GM12878 (cell line): ENCODE measurements at regions not wholly inside any gene's neighbourhood (a gene's known extent, or its start where the extent isn't known, plus 50 kb on each side); places are given as distances from the start of the nearest gene placed in this dataset.

ENCODE experiments used
- ATAC-seq: fragments of 200-7000 bp; cut with Tn5 transposase; 3 replicates; pipeline ENCODE4 v1.9.1; 2020; ENCODE audit warnings: mild to moderate bottlenecking, moderate library complexity
- BruUV-seq: library from RNA; stranded (reverse); fragments of 400-500 nt; replicated peaks from 2 replicates; lab custom pipeline; 2021; lab: Mats Ljungman, UMichigan
- CTCF ChIA-PET: fragments of 300-600 bp; sonication (Branson Sonifier 250); formaldehyde crosslinking; extraction: SDS; loops from one replicate; lab custom pipeline; 2021; ENCODE audit warnings: inconsistent platforms; lab: Yijun Ruan, JAX
- POLR2A ChIA-PET: fragments of 350-600 bp; formaldehyde crosslinking; extraction: SDS; loops from one replicate; lab custom pipeline; 2021; ENCODE audit warnings: inconsistent platforms; lab: Charles Lee
- RAD21 ChIA-PET: fragments of 300-600 bp; sonication (Branson Sonifier 250); formaldehyde crosslinking; loops from one replicate; lab custom pipeline; 2023; ENCODE audit warnings: antibody characterized with exemption; ENCODE audit not compliant: unreplicated experiment; lab: Charles Lee
- SMC1A ChIA-PET: fragments of 300-600 bp; sonication (Branson Sonifier 250); formaldehyde crosslinking; loops from one replicate; lab custom pipeline; 2023; ENCODE audit not compliant: unreplicated experiment, uncharacterized antibody; lab: Charles Lee
- DNase-seq: peaks from one replicate; pipeline ENCODE4 v3.0.0-alpha.2; 2011; ENCODE audit warnings: low read depth, low spot score
- FAIRE-seq: peaks from 3 replicates; lab custom pipeline; 2011; peaks lifted over from hg19 to GRCh38; lab: Jason Lieb, UNC
- H2AFZ ChIP-seq: 2 replicates; pipeline ENCODE4 v1.6.0; 2011; ENCODE audit warnings: low read depth, low read length, control low read depth; ENCODE audit not compliant: control insufficient read depth
- H3K27ac ChIP-seq: 2 replicates; pipeline ENCODE4 v1.5.1; 2011; ENCODE audit warnings: control low read depth; ENCODE audit not compliant: control insufficient read depth, insufficient read depth
- H3K27me3 ChIP-seq, 2 experiments: replicated peaks in 1 of 2; 2 replicates each; pipeline versions ENCODE4 v1.6.0 to v1.6.1; 2011; ENCODE audit warnings: low read length in 1 of 2; ENCODE audit not compliant: control insufficient read depth in 2 of 2, insufficient read depth in 2 of 2
- H3K36me3 ChIP-seq, 2 experiments: 2 replicates each; pipeline ENCODE4 v1.5.1; 2011; ENCODE audit warnings: low read length in 1 of 2; ENCODE audit not compliant: control insufficient read depth in 2 of 2, insufficient read depth in 2 of 2
- H3K4me1 ChIP-seq: 2 replicates; pipeline ENCODE4 v1.6.1; 2011; ENCODE audit warnings: mild to moderate bottlenecking, low read length, moderate library complexity, mixed read lengths; ENCODE audit not compliant: control insufficient read depth, insufficient read depth
- H3K4me2 ChIP-seq: 2 replicates; pipeline ENCODE4 v1.6.0; 2011; ENCODE audit warnings: control low read depth; ENCODE audit not compliant: control insufficient read depth, insufficient read depth
- H3K4me3 ChIP-seq: fragments of 200-600 bp; sonication (generic); 2 replicates; pipeline ENCODE4 v1.5.1; 2016
- H3K79me2 ChIP-seq: 2 replicates; pipeline ENCODE4 v1.6.0; 2011; ENCODE audit warnings: low read length; ENCODE audit not compliant: control insufficient read depth, insufficient read depth
- H3K9ac ChIP-seq: 2 replicates; pipeline ENCODE4 v1.8.0; 2011; ENCODE audit warnings: low read length, control low read depth, mixed read lengths; ENCODE audit not compliant: control insufficient read depth, insufficient read depth
- H3K9me3 ChIP-seq: replicated peaks from 3 replicates; pipeline ENCODE4 v1.5.1; 2011; ENCODE audit warnings: mild to moderate bottlenecking, low read length; ENCODE audit not compliant: control insufficient read depth, insufficient read depth
- H4K20me1 ChIP-seq: 2 replicates; pipeline ENCODE4 v1.6.0; 2011; ENCODE audit not compliant: control insufficient read depth, insufficient read depth
- ATF2 ChIP-seq: IDR thresholded peaks from 2 replicates; pipeline ENCODE4 v1.6.1; 2012; ENCODE audit warnings: low read length, inconsistent platforms
- CBFB ChIP-seq: IDR thresholded peaks from 2 replicates; pipeline ENCODE4 v1.6.1; 2016; ENCODE audit warnings: antibody characterized with exemption, low read depth
- CEBPZ ChIP-seq: fragments of 150-350 bp; IDR thresholded peaks from 2 replicates; pipeline ENCODE4 v1.6.1; 2016; ENCODE audit warnings: low read depth, low read length
- CHD1 ChIP-seq: IDR thresholded peaks from 2 replicates; pipeline ENCODE4 v1.6.1; 2012; ENCODE audit warnings: low read depth, low read length, improper control_type of control experiment
- DPF2 ChIP-seq: fragments of 450-650 bp; IDR thresholded peaks from 2 replicates; pipeline ENCODE4 v1.6.1; 2017; ENCODE audit warnings: mild to moderate bottlenecking
- EED ChIP-seq: sonication (generic); IDR thresholded peaks from 2 replicates; pipeline ENCODE4 v1.6.1; 2016; ENCODE audit warnings: antibody characterized with exemption, low read depth
- HDAC2 ChIP-seq: fragments of 200-600 bp; sonication (generic); IDR thresholded peaks from 2 replicates; pipeline ENCODE4 v1.6.1; 2017
- HDGF ChIP-seq: fragments of 450-650 bp; IDR thresholded peaks from 2 replicates; pipeline ENCODE4 v1.6.1; 2016; ENCODE audit warnings: antibody characterized with exemption
- KLF5 ChIP-seq: fragments of 450-650 bp; IDR thresholded peaks from 2 replicates; pipeline ENCODE4 v1.6.1; 2014; ENCODE audit warnings: mild to moderate bottlenecking; ENCODE audit not compliant: partially characterized antibody
- NFYA ChIP-seq: IDR thresholded peaks from 2 replicates; pipeline ENCODE4 v1.6.1; 2011; ENCODE audit warnings: low read depth, mild to moderate bottlenecking, low read length, improper control_type of control experiment, borderline replicate concordance
- PAX8 ChIP-seq: fragments of 450-650 bp; IDR thresholded peaks from 2 replicates; pipeline ENCODE4 v1.6.1; 2017; ENCODE audit warnings: mild to moderate bottlenecking, moderate library complexity
- RAD51 ChIP-seq: fragments of 450-650 bp; IDR thresholded peaks from 2 replicates; pipeline ENCODE4 v1.6.1; 2016; ENCODE audit warnings: moderate library complexity, mild to moderate bottlenecking, inconsistent platforms
- STAT1 ChIP-seq: fragments of 450-650 bp; conservative IDR thresholded peaks from 2 replicates; pipeline ENCODE4 v1.6.1; 2014; ENCODE audit warnings: antibody characterized with exemption, mild to moderate bottlenecking
- TARDBP ChIP-seq: IDR thresholded peaks from 2 replicates; pipeline ENCODE4 v1.6.1; 2016; ENCODE audit warnings: borderline replicate concordance
- TCF7 ChIP-seq: IDR thresholded peaks from 2 replicates; pipeline ENCODE4 v1.6.1; 2014; ENCODE audit warnings: antibody characterized with exemption, borderline replicate concordance
- ZBTB40 ChIP-seq: fragments of 450-650 bp; IDR thresholded peaks from 2 replicates; pipeline ENCODE4 v1.6.1; 2016; ENCODE audit warnings: mild to moderate bottlenecking, moderate library complexity, borderline replicate concordance
- ZNF274 ChIP-seq: IDR thresholded peaks from one replicate; pipeline ENCODE4 v1.8.0; 2011; ENCODE audit not compliant: insufficient read length, insufficient read depth
- WGBS: methylation state at CpG from one replicate; pipeline ENCODE4 v1.1.6; 2016; ENCODE audit warnings: low lambda C conversion rate; ENCODE audit not compliant: insufficient replicate concordance, insufficient coverage; ENCODE audit errors: missing lambda C conversion rate; 5-methylcytosine and 5-hydroxymethylcytosine counted together
- in situ Hi-C: fragments of 300-500 bp; cut with MboI; formaldehyde crosslinking; loops from 9 replicates; pipeline ENCODE4 v1.14.3; 2018; ENCODE audit warnings: mixed read lengths
- intact Hi-C: fragments of 100-400 bp; cut with micrococcal nuclease; formaldehyde crosslinking; loops from one replicate; pipeline ENCODE4 v1.14.2; 2022; ENCODE audit not compliant: unreplicated experiment

- intact Hi-C loops (no loop called here), in situ Hi-C loops (no loop called here)
- CTCF ChIA-PET, result no interaction called here
- H3K27ac ChIP-seq, result no peak overlapping the region
- WGBS, result 0% methylated on average over 3 of the region's 3 CpGs
- H3K79me2 ChIP-seq, result no peaks in the 10 kb centered on the region
- H3K36me3 ChIP-seq, result no peaks in the 10 kb centered on the region
- H3K9me3 ChIP-seq, result no peaks in the 10 kb centered on the region
- no peaks in the 10 kb centered on the region for H4K20me1 ChIP-seq
- SMC1A ChIA-PET, result no interaction called here
- no peak for FAIRE-seq
- DNase-seq, result no peak
- no peak overlapping the region for H3K4me3 ChIP-seq
- no peaks in the 10 kb centered on the region for H3K4me1 ChIP-seq
- POLR2A ChIA-PET, result no interaction called here
- no peak overlapping the region for H2AFZ ChIP-seq
- no peak overlapping the region for H3K9ac ChIP-seq
- H3K4me2 ChIP-seq, result no peak overlapping the region
- no peaks in the 10 kb centered on the region for H3K27me3 ChIP-seq
- RAD21 ChIA-PET, result no interaction called here
- no peak for ATAC-seq
- no TSS peak for BruUV-seq
- TF ChIP-seq EED, result no peak
- no peak for TF ChIP-seq HDAC2
- TF ChIP-seq DPF2, result no peak
- TF ChIP-seq CHD1, result no peak
- TF ChIP-seq TCF7, result no peak
- no peak for TF ChIP-seq STAT1
- TF ChIP-seq NFYA, result no peak
- TF ChIP-seq HDGF, result no peak
- TF ChIP-seq TARDBP, result no peak
- TF ChIP-seq CEBPZ, result no peak
- TF ChIP-seq ZBTB40, result no peak
- no peak for TF ChIP-seq ATF2
- no peak for TF ChIP-seq ZNF274
- TF ChIP-seq CBFB, result no peak
- TF ChIP-seq KLF5, result no peak
- no peak for TF ChIP-seq RAD51
- no peak for TF ChIP-seq PAX8
Measured at GRCh38 chr17:22654447-22654846, 962.1 kb downstream of the KCNJ18 start.
